ENCODE measurements at regions not wholly inside any gene's neighbourhood (a gene's known extent, or its start where the extent isn't known, plus 50 kb on each side); places are given as distances from the start of the nearest gene placed in this dataset.
"Not testable (repeated sequence)": the region's sequence is repeated elsewhere in the genome, so short reads cannot be mapped to it uniquely, and the experiment has no call there.

GRCh38 chr7:112689466-112690177, 100.6 kb downstream of the TMEM168 start:
- not testable (repeated sequence) for DNase-seq

- no peak for DNase-seq
Observed at GRCh38 chr7:112692333-112692732, 97.9 kb downstream of the TMEM168 start.

DNA sequence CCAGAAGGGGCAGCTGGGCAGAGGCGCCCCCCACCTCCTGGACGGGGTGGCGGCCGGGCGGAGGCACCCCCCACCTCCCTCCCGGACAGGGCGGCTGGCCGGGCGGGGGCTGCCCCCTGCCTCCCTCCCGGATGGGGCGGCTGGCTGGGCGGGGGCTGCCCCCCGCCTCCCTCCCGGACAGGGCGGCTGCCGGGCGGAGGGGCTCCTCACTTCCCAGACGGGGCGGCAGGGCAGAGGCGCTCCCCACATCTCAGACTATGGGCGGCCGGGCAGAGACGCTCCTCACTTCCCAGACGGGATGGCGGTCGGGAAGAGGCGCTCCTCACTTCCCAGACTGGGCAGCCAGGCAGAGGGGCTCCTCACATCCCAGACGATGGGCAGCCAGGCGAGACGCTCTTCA, 93.0 kb downstream of the TMEM168 start:
- not testable (repeated sequence) for DNase-seq

- DNase-seq = no peak
Observed at GRCh38 chr7:112699725-112700513, 90.3 kb downstream of the TMEM168 start.

DNA sequence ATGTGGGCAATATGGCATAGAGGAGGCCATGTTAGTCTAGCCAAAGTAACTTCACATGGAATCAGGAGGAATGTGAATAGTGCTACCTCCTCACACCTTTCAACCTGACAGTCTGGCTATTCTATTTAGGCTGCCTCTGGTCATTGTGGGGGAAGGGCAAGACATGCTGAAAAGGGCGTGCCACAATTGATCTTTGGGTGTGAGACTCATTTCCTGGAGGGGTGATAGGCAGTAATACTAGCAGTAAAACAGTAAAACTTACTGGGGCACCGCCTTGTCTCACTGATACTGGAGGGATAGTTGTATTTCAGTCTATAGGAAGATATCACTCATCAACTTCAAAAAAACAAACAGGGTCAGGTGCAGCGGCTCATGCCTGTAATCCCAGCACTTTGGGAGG, 88.7 kb downstream of the TMEM168 start:
- no peak for DNase-seq

DNA sequence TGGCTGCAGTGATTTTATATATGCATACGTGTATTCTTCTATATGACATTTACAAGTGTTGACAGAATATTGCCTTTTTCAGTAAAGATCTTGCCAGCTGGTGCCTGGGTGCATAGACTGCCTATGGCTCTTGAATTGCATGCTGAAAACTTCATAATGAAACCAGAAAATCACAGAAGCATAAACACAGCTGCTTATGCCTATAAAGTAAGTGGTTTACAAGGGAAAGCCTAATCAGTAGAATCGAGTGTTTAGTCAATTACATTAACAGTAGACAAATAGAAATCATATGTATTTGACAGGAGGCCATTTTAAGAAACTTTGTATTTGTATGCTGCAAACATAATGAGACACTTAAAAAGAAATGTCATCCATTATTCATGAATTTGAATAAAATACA, 82.5 kb downstream of the TMEM168 start:
- DNase-seq = no peak

GRCh38 chr7:112708236-112708635, 82.0 kb downstream of the TMEM168 start:
- DNase-seq = no peak
